B cell (primary cell): ENCODE measurements at regions not wholly inside any gene's neighbourhood (a gene's known extent, or its start where the extent isn't known, plus 50 kb on each side); places are given as distances from the start of the nearest gene placed in this dataset.

Source experiments
- ATAC-seq: fragments of 200-7000 bp; cut with Tn5 transposase; one replicate; pipeline ENCODE4 v1.10.0; 2021; ENCODE audit warnings: low read depth, mild to moderate bottlenecking, moderate number of reproducible peaks, moderate library complexity
- CTCF ChIA-PET: fragments of 350-600 bp; sonication (Branson Sonifier 250); formaldehyde crosslinking; loops from one replicate; lab custom pipeline; 2021; ENCODE audit warnings: antibody characterized with exemption, inconsistent platforms; lab: Charles Lee
- POLR2A ChIA-PET: fragments of 350-600 bp; sonication (Branson Sonifier 250); formaldehyde crosslinking; loops from one replicate; lab custom pipeline; 2021; ENCODE audit warnings: antibody characterized with exemption; lab: Charles Lee
- DNase-seq: peaks from one replicate; pipeline ENCODE4 v3.0.0; 2013
- H2AFZ ChIP-seq: 2 replicates; pipeline ENCODE4 v1.6.1; 2012; ENCODE audit warnings: mild to moderate bottlenecking, low read depth, low read length; ENCODE audit not compliant: insufficient read depth, poor library complexity, severe bottlenecking
- H3K27ac ChIP-seq, 2 donors: 1 replicate in 1 of 2; 2 replicates in 1 of 2; pipeline ENCODE4 v1.5.1; 2012 to 2013; ENCODE audit warnings: low read length in 2 of 2, mild to moderate bottlenecking in 2 of 2, moderate library complexity in 1 of 2
- H3K27me3 ChIP-seq, 4 experiments: fragments of 200-600 bp in 1 of 4; sonication (generic) in 1 of 4; replicated peaks in 1 of 4; 1 replicate in 2 of 4; 2 replicates in 2 of 4; pipeline versions ENCODE4 v1.6.1 to v1.7.0; 2013 to 2016; ENCODE audit warnings: low read length in 3 of 4, mild to moderate bottlenecking in 2 of 4, mixed read lengths in 1 of 4, moderate library complexity in 1 of 4; ENCODE audit not compliant: insufficient read depth in 4 of 4, control insufficient read depth in 3 of 4; ENCODE audit errors: control extremely low read depth in 1 of 4
- H3K36me3 ChIP-seq, 2 experiments: replicated peaks in 1 of 2; 1 replicate in 1 of 2; 2 replicates in 1 of 2; pipeline versions ENCODE4 v1.6.1 to v1.7.1; 2013; ENCODE audit warnings: low read length in 1 of 2; ENCODE audit not compliant: insufficient read depth in 2 of 2, control insufficient read depth in 1 of 2; ENCODE audit errors: control extremely low read depth in 1 of 2, extremely low read depth in 1 of 2
- H3K4me1 ChIP-seq, 2 donors: fragments of 200-600 bp in 1 of 2; sonication (generic) in 1 of 2; 1 replicate in 1 of 2; 2 replicates in 1 of 2; pipeline versions ENCODE4 v1.5.1 to v1.6.1; 2013 to 2017; ENCODE audit warnings: low read length in 2 of 2; ENCODE audit not compliant: control insufficient read depth in 2 of 2, insufficient read depth in 2 of 2
- H3K4me2 ChIP-seq: replicated peaks from 2 replicates; pipeline ENCODE3; 2012; ENCODE audit warnings: mild to moderate bottlenecking, low read depth, low read length; ENCODE audit not compliant: poor library complexity, severe bottlenecking
- H3K4me3 ChIP-seq, 5 experiments: fragments of 200-600 bp in 1 of 5; sonication (generic) in 1 of 5; 1 replicate in 3 of 5; 2 replicates in 2 of 5; pipeline versions ENCODE4 v1.5.1 to v1.7.0; 2011 to 2016; ENCODE audit warnings: low read length in 4 of 5, mild to moderate bottlenecking in 4 of 5, low read depth in 2 of 5, control low read depth in 1 of 5, moderate library complexity in 1 of 5; ENCODE audit not compliant: insufficient read depth in 1 of 5; ENCODE audit errors: control extremely low read depth in 1 of 5, extremely low read depth in 1 of 5
- H3K79me2 ChIP-seq: fragments of 200-600 bp; sonication (generic); one replicate; pipeline ENCODE4 v1.6.0; 2016; ENCODE audit warnings: low read length; ENCODE audit not compliant: control insufficient read depth, insufficient read depth
- H3K9ac ChIP-seq: fragments of 200-600 bp; sonication (generic); 2 replicates; pipeline ENCODE4 v1.6.1; 2017; ENCODE audit warnings: mild to moderate bottlenecking, low read length, moderate library complexity
- H3K9me3 ChIP-seq, 3 donors: one replicate each; pipeline versions ENCODE4 v1.6.1 to v1.7.1; 2013; ENCODE audit warnings: low read length in 2 of 3; ENCODE audit not compliant: control insufficient read depth in 2 of 3, insufficient read depth in 1 of 3; ENCODE audit errors: control extremely low read depth in 1 of 3
- H4K20me1 ChIP-seq: 2 replicates; pipeline ENCODE4 v1.6.0; 2012; ENCODE audit warnings: mild to moderate bottlenecking, low read length; ENCODE audit not compliant: insufficient read depth, control insufficient read depth, poor library complexity, severe bottlenecking
- H3K27ac Mint-ChIP-seq: one replicate; pipeline ENCODE4 v1.8.0; 2021; ENCODE audit warnings: mixed read lengths
- H3K27me3 Mint-ChIP-seq: one replicate; pipeline ENCODE4 v1.8.0; 2021; ENCODE audit warnings: mixed read lengths
- H3K4me1 Mint-ChIP-seq: one replicate; pipeline ENCODE4 v1.8.0; 2021; ENCODE audit warnings: mixed read lengths
- H3K4me3 Mint-ChIP-seq: one replicate; pipeline ENCODE4 v1.8.0; 2021; ENCODE audit warnings: mixed read lengths
- H3K9me3 Mint-ChIP-seq: one replicate; pipeline ENCODE4 v1.8.0; 2022; ENCODE audit warnings: mixed read lengths; ENCODE audit not compliant: insufficient read depth
- CTCF ChIP-seq: fragments of 200-600 bp; IDR thresholded peaks from one replicate; pipeline ENCODE4 v1.8.0; 2022; ENCODE audit warnings: antibody characterized with exemption, mild to moderate bottlenecking
- EZH2 ChIP-seq: IDR thresholded peaks from 2 replicates; pipeline ENCODE4 v1.6.1; 2012; ENCODE audit warnings: borderline replicate concordance, low read depth, mild to moderate bottlenecking, moderate library complexity, low read length; ENCODE audit not compliant: insufficient read depth, poor library complexity, severe bottlenecking
- WGBS: methylation state at CpG from one replicate; pipeline ENCODE4 v1.1.5; 2013; ENCODE audit warnings: missing lambda C conversion rate; ENCODE audit not compliant: insufficient coverage; 5-methylcytosine and 5-hydroxymethylcytosine counted together
- intact Hi-C: fragments of 100-400 bp; cut with micrococcal nuclease; formaldehyde crosslinking; loops from one replicate; pipeline ENCODE4 v1.10.0; 2022

GRCh38 chr13:74675182-74675581 lies 541.0 kb upstream of the KLF12 start:
- Histone ChIP-seq H3K4me1 (no peaks in the 10 kb centered on the region), H3K9ac (no peak overlapping the region), H3K36me3 (no peaks in the 10 kb centered on the region), H3K9me3 (no peaks in the 10 kb centered on the region), H3K27ac (no peak overlapping the region), H3K4me3 (no peak overlapping the region), H2AFZ (no peak overlapping the region), H3K27me3 (peaks cover 0 to 3% (median 0%) of the 10 kb centered on the region in 4 experiments), H3K4me2 (no peak overlapping the region), H4K20me1 (no peaks in the 10 kb centered on the region), H3K79me2 (no peaks in the 10 kb centered on the region)
- no peaks in the 10 kb centered on the region for H3K9me3 Mint-ChIP-seq
- no peak for ATAC-seq
- no CpG with 5 or more reads among the region's 5 CpGs for WGBS
- ChIA-PET POLR2A (no interaction called here), CTCF (no interaction called here)
- DNase-seq = no peak
- H3K27ac Mint-ChIP-seq = no peak overlapping the region
- no peaks in the 10 kb centered on the region for H3K4me1 Mint-ChIP-seq
- intact Hi-C loops = no loop called here
- TF ChIP-seq CTCF (no peak), EZH2 (no peak)
- H3K27me3 Mint-ChIP-seq = peaks cover 12% of the 10 kb centered on the region
- H3K4me3 Mint-ChIP-seq = no peak overlapping the region

GRCh38 chr13:74674720-74675119 lies 540.5 kb upstream of the KLF12 start:
- ChIA-PET POLR2A (no interaction called here), CTCF (no interaction called here)

More at GRCh38 chr13:74674720-74675119, 540.5 kb upstream of the KLF12 start:
- Histone ChIP-seq H3K4me1 (no peaks in the 10 kb centered on the region), H3K27me3 (peaks cover 0 to 3% (median 0%) of the 10 kb centered on the region in 4 experiments), H4K20me1 (no peaks in the 10 kb centered on the region), H3K36me3 (no peaks in the 10 kb centered on the region), H3K27ac (no peak overlapping the region), H2AFZ (no peak overlapping the region), H3K9ac (no peak overlapping the region), H3K79me2 (no peaks in the 10 kb centered on the region), H3K4me2 (no peak overlapping the region), H3K4me3 (no peak overlapping the region), H3K9me3 (no peaks in the 10 kb centered on the region)
- no peaks in the 10 kb centered on the region for H3K4me1 Mint-ChIP-seq
- H3K9me3 Mint-ChIP-seq = no peaks in the 10 kb centered on the region
- ATAC-seq (no peak), DNase-seq (no peak)
- H3K27me3 Mint-ChIP-seq = peaks cover 12% of the 10 kb centered on the region
- WGBS = no CpG with 5 or more reads among the region's 1 CpG
- intact Hi-C loops = no loop called here
- no peak for TF ChIP-seq CTCF
- TF ChIP-seq EZH2 = no peak
- no peak overlapping the region for H3K4me3 Mint-ChIP-seq
- no peak overlapping the region for H3K27ac Mint-ChIP-seq
